GM12892 (cell line): ENCODE measurements at regions not wholly inside any gene's neighbourhood (a gene's known extent, or its start where the extent isn't known, plus 50 kb on each side); places are given as distances from the start of the nearest gene placed in this dataset.
"Not testable (repeated sequence)": the region's sequence is repeated elsewhere in the genome, so short reads cannot be mapped to it uniquely, and the experiment has no call there.

Experiments used
- DNase-seq: peaks from one replicate; pipeline ENCODE4 v3.0.0; 2011; ENCODE audit not compliant: insufficient read length
- FAIRE-seq: peaks from 2 replicates; lab custom pipeline; 2011; peaks lifted over from hg19 to GRCh38; lab: Jason Lieb, UNC
- POLR2A ChIP-seq: IDR thresholded peaks from 2 replicates; pipeline ENCODE4 v1.6.1; 2011; ENCODE audit warnings: low read depth, low read length, control low read depth
- POLR2AphosphoS5 ChIP-seq: IDR thresholded peaks from 2 replicates; pipeline ENCODE4 v1.6.1; 2011; ENCODE audit warnings: low read depth, low read length, control low read depth
- TAF1 ChIP-seq: IDR thresholded peaks from 2 replicates; pipeline ENCODE4 v1.6.1; 2011; ENCODE audit warnings: low read depth, mild to moderate bottlenecking, control low read depth, low read length, borderline replicate concordance

DNA sequence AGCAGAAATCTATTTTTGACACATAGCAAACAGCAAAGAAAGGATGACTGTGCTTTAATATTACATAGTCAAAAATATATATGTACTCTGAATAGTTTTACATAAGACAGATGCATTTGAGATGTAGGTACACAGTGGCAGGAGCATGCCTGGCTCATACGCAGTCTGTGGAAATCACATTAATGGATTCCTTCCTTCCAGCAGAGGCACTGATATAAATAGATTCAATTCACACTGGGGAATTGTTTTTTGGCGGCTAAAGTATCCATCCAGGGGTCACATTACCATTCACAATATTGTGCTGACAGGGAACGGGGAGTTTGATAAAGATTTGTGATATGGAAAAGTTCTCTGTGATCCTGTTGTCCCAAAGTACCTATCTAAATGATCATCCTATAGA, 72.5 kb upstream of the AGR3 start:
- DNase-seq = no peak
- FAIRE-seq = no peak
- TF ChIP-seq POLR2AphosphoS5 (no peak), TAF1 (no peak), POLR2A (no peak)

DNA sequence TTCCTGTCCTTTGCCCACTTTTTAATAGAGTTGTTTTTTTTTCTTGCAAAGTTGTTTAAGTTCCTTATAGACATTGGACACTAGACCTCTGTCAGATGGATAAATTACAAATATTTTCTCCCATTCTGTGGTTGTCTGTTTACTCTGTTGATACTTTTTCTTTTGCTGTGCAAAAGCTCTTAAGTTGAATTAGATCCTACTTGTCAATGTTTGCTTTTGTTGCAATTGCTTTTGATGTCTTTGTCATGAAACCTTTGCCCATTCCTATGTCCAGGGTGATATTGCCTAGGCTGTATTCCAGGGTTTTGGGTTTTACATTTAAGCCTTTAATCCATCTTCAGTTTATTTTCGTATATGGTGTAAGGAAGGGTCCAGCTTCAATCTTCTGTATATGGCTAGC, 76.9 kb upstream of the AGR3 start:
- FAIRE-seq = no peak
- DNase-seq = no peak
- no peak for TF ChIP-seq POLR2A
- no peak for TF ChIP-seq POLR2AphosphoS5
- no peak for TF ChIP-seq TAF1

DNA sequence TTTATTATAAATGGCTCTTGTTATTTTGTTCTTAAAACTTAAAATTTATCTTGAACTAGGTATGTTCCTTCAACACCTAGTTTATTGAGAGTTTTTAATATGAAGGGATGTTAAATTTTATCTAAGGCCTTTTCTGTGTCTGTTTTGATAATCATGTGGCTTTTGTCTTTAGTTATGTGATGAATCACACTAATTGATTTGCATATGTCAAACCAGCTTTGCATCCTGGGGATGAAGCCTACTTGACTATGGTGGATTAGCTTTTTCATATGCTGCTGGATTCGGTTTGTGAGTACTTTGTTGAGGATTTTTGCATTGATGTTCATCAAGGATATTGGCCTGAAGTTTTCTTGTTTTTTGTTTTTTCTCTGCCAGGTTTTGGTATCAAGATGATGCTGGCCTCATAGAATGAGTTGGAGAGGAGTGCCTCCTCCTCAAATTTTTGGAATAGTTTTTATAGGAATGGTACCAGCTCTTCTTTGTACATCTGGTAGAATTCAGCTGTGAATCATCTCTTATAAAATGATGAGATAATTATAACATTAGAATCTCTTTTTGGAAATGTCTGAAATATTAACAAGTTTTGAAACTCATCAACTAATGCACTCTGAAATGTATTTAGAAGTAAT, 78.7 kb upstream of the AGR3 start:
- FAIRE-seq (no peak), DNase-seq (no peak)
- TF ChIP-seq POLR2A (no peak), TAF1 (no peak), POLR2AphosphoS5 (no peak)

DNA sequence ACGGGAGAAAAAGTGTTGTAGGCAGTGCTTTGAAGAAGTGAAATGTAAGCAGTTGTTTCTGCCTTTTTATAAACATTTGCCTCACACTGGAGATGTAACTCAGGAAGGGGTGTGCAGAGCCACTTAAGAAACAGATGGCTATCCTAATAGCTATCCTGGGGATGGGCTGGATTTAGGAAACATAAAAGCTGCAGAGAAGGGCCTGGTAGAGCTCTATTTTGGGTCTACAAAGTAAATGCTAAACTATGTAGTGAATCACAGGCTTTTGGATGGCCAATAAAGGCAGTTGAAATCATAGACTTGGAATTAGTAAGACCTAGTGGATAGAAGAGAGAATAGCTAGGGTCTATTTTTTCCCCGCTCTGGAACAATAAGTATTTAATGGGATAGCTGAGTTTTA, 79.9 kb upstream of the AGR3 start:
- TF ChIP-seq POLR2AphosphoS5 = no peak
- no peak for TF ChIP-seq POLR2A
- no peak for TF ChIP-seq TAF1
- FAIRE-seq = no peak
- DNase-seq = no peak

DNA sequence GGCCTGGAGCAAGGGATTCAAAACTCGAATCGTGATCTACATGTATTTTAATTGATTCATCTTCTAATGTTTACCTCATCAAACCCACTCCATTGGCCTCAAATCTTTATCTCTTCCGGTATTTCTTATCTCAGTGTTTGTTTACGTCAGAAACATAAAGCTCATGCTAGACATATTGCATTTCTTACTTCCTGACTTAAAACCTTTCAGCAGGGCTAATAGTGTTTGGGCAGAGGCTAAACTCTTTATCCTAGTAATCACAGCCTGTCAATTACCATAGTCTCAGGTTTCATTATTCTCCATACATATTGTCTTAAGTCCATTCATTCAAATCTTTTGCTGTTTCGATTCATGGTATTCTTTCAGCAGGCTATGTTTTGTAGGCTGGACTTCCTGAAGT, 81.3 kb upstream of the AGR3 start:
- DNase-seq (no peak), FAIRE-seq (no peak)
- TF ChIP-seq POLR2A (no peak), POLR2AphosphoS5 (no peak), TAF1 (no peak)

DNA sequence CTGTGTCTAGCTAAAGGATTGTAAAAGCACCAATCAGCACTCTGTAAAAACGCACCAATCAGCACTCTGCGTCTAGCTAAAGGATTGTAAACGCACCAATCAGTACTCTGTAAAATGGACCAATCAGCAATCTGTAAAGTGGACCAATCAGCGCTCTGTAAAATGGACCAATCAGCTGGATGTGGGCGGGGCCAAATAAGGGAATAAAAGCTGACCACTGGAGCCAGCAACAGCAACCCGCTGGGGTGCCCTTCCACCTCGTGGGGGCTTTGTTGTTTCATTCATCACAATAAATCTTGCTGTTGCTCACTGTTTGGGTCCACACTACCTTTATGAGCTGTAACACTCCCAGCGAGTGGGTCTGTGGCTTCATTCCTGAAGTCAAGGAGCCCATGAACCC, 83.9 kb upstream of the AGR3 start:
- DNase-seq, FAIRE-seq: not testable (repeated sequence)

DNA sequence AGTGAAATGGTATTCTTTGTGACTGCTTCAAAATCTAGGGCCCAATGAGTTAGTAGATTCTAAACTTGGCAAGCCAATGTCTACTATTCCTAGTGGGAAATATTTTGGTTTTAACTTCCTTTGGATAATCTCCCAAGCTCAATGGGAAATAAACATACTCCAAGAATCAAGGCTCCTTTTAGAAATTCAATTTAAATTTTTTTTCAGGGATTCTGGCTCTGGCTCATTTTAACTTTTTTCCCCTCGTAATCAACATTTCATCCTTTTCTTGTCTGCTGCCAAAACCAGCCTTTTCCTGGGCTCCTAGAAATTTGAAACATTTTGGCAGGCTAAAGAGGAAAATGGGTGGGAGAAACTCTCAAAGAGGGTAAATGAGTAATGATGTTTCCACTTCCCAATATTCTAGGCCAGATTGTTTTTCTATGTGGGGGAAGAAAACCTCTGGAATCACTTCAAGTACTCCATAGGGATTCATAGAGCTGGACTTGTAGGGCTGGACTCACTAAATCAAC, 85.6 kb upstream of the AGR3 start:
- FAIRE-seq = no peak
- DNase-seq = no peak

DNA sequence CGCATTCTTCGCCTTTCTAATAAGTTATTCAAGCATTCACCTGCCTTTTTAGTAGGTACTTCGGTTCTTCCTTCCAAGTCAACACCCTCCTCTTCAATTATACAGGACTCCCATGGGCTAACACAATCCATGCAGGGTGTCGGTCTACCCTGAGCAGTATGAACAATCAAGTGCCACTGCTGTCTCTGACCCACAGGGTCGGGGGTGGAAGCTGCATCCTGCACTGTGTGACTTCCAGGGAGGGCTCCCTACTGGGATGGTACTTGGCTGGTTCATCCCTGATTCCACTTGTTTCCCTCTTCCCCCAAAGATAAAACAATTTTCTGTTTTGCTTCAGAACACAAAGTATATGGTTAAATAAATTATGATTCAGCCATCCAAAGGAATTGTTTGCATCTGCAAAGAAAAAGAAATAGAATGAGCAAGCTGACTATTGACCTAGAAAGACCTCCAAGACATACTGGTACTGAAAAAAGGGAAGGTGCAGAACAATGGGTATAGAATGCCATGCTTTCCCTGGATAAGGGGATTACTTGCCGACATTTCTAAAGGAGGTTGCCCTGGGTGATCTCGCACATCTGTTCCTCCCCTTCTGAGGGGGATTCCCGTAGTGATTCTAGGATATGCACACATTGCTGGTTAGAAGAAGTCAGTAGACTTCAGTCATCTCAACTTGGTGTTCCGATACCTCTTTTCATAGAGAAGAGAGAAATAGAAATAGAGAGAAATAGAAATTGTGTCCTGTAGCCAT, 89.1 kb upstream of the AGR3 start:
- DNase-seq = no peak
- TF ChIP-seq TAF1 = no peak
- no peak for TF ChIP-seq POLR2AphosphoS5
- no peak for TF ChIP-seq POLR2A
- FAIRE-seq = no peak

More for the DNA sequence above, 85.6 kb upstream of the AGR3 start:
- TF ChIP-seq POLR2AphosphoS5 (no peak), TAF1 (no peak), POLR2A (no peak)

DNA sequence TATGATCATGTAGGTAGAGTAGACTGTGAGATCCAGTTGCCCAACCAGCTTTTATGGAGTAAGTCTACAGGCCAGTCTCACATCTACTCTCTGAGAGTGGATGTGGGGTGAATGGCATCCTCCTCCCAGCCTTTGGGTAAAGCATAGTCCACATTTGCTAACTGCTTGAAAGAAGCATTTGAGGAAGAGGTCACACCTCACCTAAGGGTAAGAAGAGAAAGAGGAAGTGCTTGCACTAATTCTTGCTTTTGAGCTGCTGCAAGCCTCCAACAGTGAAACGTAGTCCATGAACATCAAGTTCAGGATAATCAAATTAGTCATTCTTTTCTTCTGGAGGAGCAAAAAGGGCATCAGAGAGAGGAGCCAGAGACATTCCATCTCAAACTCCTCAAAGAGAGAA, 93.9 kb upstream of the AGR3 start:
- TF ChIP-seq POLR2AphosphoS5 = no peak
- TF ChIP-seq POLR2A = no peak
- TF ChIP-seq TAF1 = no peak
- FAIRE-seq (no peak), DNase-seq (no peak)

DNA sequence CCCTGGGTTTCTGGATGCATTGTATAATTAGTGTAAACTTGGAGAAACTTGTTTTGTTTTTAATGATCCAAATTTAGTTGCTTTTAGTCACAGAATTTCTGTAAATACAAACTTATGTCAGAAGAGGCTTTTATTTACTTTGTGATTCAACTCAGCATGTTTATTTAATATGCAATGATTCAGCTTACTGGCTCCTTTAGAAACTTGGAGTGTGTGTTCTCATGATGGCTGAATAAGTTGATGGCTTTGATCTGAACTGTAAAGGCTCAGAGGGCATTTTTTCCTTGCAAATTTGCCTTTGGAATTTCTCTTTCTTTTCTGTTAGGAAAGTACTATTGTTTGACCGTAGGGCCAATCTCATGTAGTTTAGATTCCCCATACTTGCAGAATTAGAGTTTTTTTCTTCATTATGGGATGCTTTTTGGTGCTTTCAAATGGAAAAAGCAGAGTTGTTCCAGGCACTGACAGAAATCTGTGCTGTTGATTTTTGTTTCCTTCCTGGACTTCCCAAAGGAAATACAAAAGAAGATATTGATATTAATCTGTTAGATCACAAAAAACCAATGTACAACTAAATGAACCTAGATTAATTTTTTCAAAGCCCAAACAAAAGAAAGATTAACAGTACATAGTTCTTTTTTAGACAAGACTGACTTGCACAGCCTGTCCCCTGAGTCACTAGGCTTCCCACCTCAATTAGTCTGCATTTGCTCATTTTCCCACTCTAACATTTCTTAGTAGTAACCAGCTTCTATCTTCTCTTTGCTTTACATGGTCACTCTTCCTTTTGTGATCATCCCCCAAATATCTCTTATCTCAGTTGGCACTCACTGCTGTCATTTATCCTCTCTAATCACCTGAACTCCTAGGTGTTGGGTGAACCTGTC, 96.8 kb upstream of the AGR3 start:
- no peak for FAIRE-seq
- DNase-seq = no peak

DNA sequence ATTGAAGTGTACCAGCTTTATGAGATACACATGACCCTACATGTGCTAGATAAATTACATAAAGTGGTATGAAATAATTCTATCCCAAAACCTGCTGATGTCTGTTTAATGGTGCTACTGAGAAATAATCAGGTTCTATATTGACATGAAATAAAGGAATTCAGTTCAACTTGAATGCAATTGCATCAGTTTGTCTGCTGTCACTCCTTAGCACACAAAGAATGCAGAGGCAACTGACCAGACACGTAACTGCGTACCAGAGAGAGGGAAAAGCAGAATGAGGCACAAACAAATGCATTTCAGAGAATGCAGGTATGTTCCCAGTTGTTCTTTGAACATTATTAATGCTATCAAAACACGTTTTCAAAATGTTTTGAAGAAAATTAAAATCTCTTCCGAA, 98.8 kb upstream of the AGR3 start:
- DNase-seq (no peak), FAIRE-seq (no peak)
- no peak for TF ChIP-seq TAF1
- TF ChIP-seq POLR2A = no peak
- TF ChIP-seq POLR2AphosphoS5 = no peak

More for the DNA sequence above, 96.8 kb upstream of the AGR3 start:
- TF ChIP-seq POLR2AphosphoS5 (no peak), TAF1 (no peak), POLR2A (no peak)
